ENCODE measurements at regions not wholly inside any gene's neighbourhood (a gene's known extent, or its start where the extent isn't known, plus 50 kb on each side); places are given as distances from the start of the nearest gene placed in this dataset.

GRCh38 chr3:150114273-150114672, 143.6 kb upstream of the PFN2 start:
- no CpG with 5 or more reads among the region's 2 CpGs for WGBS (ENCODE audit: extremely low coverage, insufficient read length, low lambda C conversion rate)
- H4K91ac ChIP-seq (ENCODE audit: insufficient read length, low read depth, low read length), result no peak overlapping the region

More at GRCh38 chr3:150114273-150114672, 143.6 kb upstream of the PFN2 start:
- Histone ChIP-seq H3K9ac (ENCODE audit: extremely low read depth, insufficient read length, low read length) (no peak overlapping the region), H2BK20ac (ENCODE audit: low read depth, low read length, poor library complexity, severe bottlenecking) (no peak overlapping the region), H4K8ac (replicated peaks; ENCODE audit: insufficient read length, low read depth, low read length) (no peak overlapping the region), H2BK15ac (ENCODE audit: low read depth, low read length) (no peak overlapping the region), H2BK120ac (ENCODE audit: low read depth, low read length, poor library complexity, severe bottlenecking) (no peak overlapping the region), H4K20me1 (ENCODE audit: control insufficient read depth, insufficient read depth, insufficient read length) (no peaks in the 10 kb centered on the region), H3K79me1 (ENCODE audit: insufficient read depth, low read depth, low read length, poor library complexity, severe bottlenecking) (no peaks in the 10 kb centered on the region), H3K18ac (ENCODE audit: insufficient read length, low read depth, low read length) (no peak overlapping the region), H3K27ac (ENCODE audit: insufficient read length, low read depth, low read length) (no peak overlapping the region), H3K79me2 (ENCODE audit: insufficient read depth, low read length) (no peaks in the 10 kb centered on the region), H2BK12ac (ENCODE audit: insufficient read length, low read depth, low read length) (no peak overlapping the region), H3K23ac (ENCODE audit: insufficient read length, low read depth, low read length) (no peak overlapping the region), H2AK5ac (ENCODE audit: insufficient read length, low read length) (no peak overlapping the region), H3K27me3 (ENCODE audit: insufficient read depth, low read length) (no peaks in the 10 kb centered on the region), H3K4me1 (ENCODE audit: insufficient read depth, low read length) (peaks cover 5% of the 10 kb centered on the region; the same call in 1 of the 2 replicates), H2BK5ac (ENCODE audit: insufficient read length, low read length) (no peak overlapping the region), H3K14ac (ENCODE audit: insufficient read depth, low read length) (no peak overlapping the region), H3T11ph (ENCODE audit: low read length) (no peak overlapping the region), H2AFZ (ENCODE audit: low read length) (no peak overlapping the region), H3K9me3 (ENCODE audit: control insufficient read depth, low read depth, low read length) (no peaks in the 10 kb centered on the region), H4K5ac (ENCODE audit: insufficient read length, low read depth, low read length) (no peak overlapping the region), H3K23me2 (ENCODE audit: insufficient read length, low read depth, low read length, poor library complexity, severe bottlenecking) (no peaks in the 10 kb centered on the region), H3K4ac (ENCODE audit: low read depth, low read length) (no peak overlapping the region), H3K4me2 (ENCODE audit: insufficient read depth, insufficient read length, low read length) (no peak overlapping the region), H3K56ac (ENCODE audit: insufficient read length, low read depth, low read length) (no peak overlapping the region)
- Mint-ChIP-seq H3K4me1 (peaks cover 40% of the 10 kb centered on the region in 2 experiments), H3K4me3 (no peak overlapping the region), H3K27me3 (ENCODE audit: low read depth) (no peaks in the 10 kb centered on the region), H3K36me3 (ENCODE audit: insufficient read depth in 1 of 3, low read depth in 3 of 3) (no peaks in the 10 kb centered on the region), H3K9me3 (no peaks in the 10 kb centered on the region), H3K27ac (no peak overlapping the region)
- no peak for DNase-seq
- TF ChIP-seq, protein P1, sequence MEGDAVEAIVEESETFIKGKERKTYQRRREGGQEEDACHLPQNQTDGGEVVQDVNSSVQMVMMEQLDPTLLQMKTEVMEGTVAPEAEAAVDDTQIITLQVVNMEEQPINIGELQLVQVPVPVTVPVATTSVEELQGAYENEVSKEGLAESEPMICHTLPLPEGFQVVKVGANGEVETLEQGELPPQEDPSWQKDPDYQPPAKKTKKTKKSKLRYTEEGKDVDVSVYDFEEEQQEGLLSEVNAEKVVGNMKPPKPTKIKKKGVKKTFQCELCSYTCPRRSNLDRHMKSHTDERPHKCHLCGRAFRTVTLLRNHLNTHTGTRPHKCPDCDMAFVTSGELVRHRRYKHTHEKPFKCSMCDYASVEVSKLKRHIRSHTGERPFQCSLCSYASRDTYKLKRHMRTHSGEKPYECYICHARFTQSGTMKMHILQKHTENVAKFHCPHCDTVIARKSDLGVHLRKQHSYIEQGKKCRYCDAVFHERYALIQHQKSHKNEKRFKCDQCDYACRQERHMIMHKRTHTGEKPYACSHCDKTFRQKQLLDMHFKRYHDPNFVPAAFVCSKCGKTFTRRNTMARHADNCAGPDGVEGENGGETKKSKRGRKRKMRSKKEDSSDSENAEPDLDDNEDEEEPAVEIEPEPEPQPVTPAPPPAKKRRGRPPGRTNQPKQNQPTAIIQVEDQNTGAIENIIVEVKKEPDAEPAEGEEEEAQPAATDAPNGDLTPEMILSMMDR (conservative IDR thresholded peaks at IDR 0.05), result no peak
